ENCODE measurements at regions not wholly inside any gene's neighbourhood (a gene's known extent, or its start where the extent isn't known, plus 50 kb on each side); places are given as distances from the start of the nearest gene placed in this dataset.

GRCh38 chr6:25025919-25026301 is 90.2 kb upstream of the RIPOR2 start:
- Histone ChIP-seq H3K27me3 (ENCODE audit: control insufficient read depth, insufficient read depth, low read length) (no peaks in the 10 kb centered on the region), H3K9me3 (ENCODE audit: control insufficient read depth, low read depth, low read length) (no peaks in the 10 kb centered on the region), H3K4me3 (ENCODE audit: low read length) (no peak overlapping the region), H3K27ac (ENCODE audit: low read length) (no peak overlapping the region), H3K4me1 (ENCODE audit: control insufficient read depth, low read depth, low read length) (no peaks in the 10 kb centered on the region), H3K9ac (ENCODE audit: low read length) (peak overlapping the region; percentile 6), H3K36me3 (ENCODE audit: control insufficient read depth, low read depth, low read length) (no peaks in the 10 kb centered on the region)

GRCh38 chr6:25026723-25027122 is 91.0 kb upstream of the RIPOR2 start:
- Histone ChIP-seq H3K27ac (ENCODE audit: low read length) (no peak overlapping the region), H3K36me3 (ENCODE audit: control insufficient read depth, low read depth, low read length) (no peaks in the 10 kb centered on the region), H3K4me1 (ENCODE audit: control insufficient read depth, low read depth, low read length) (no peaks in the 10 kb centered on the region), H3K9me3 (ENCODE audit: control insufficient read depth, low read depth, low read length) (no peaks in the 10 kb centered on the region), H3K9ac (ENCODE audit: low read length) (no peak overlapping the region), H3K4me3 (ENCODE audit: low read length) (no peak overlapping the region), H3K27me3 (ENCODE audit: control insufficient read depth, insufficient read depth, low read length) (no peaks in the 10 kb centered on the region)

GRCh38 chr6:25027221-25027916 is 91.6 kb upstream of the RIPOR2 start:
- H3K4me1 ChIP-seq (ENCODE audit: control insufficient read depth, low read depth, low read length): no peaks in the 10 kb centered on the region
- no peak overlapping the region for H3K9ac ChIP-seq (ENCODE audit: low read length)
- no peak overlapping the region for H3K27ac ChIP-seq (ENCODE audit: low read length)
- no peaks in the 10 kb centered on the region for H3K36me3 ChIP-seq (ENCODE audit: control insufficient read depth, low read depth, low read length)
- no peaks in the 10 kb centered on the region for H3K9me3 ChIP-seq (ENCODE audit: control insufficient read depth, low read depth, low read length)
- H3K27me3 ChIP-seq (ENCODE audit: control insufficient read depth, insufficient read depth, low read length): no peaks in the 10 kb centered on the region
- no peak overlapping the region for H3K4me3 ChIP-seq (ENCODE audit: low read length)

GRCh38 chr6:25028328-25028727 is 92.6 kb upstream of the RIPOR2 start:
- H3K4me1 ChIP-seq (ENCODE audit: control insufficient read depth, low read depth, low read length): no peaks in the 10 kb centered on the region
- H3K27ac ChIP-seq (ENCODE audit: low read length): no peak overlapping the region

GRCh38 chr6:25032934-25033333 is 97.2 kb upstream of the RIPOR2 start:
- Histone ChIP-seq H3K27ac (ENCODE audit: low read length) (no peak overlapping the region), H3K4me1 (ENCODE audit: control insufficient read depth, low read depth, low read length) (no peaks in the 10 kb centered on the region), H3K4me3 (ENCODE audit: low read length) (no peak overlapping the region), H3K9me3 (ENCODE audit: control insufficient read depth, low read depth, low read length) (no peaks in the 10 kb centered on the region), H3K9ac (ENCODE audit: low read length) (no peak overlapping the region), H3K27me3 (ENCODE audit: control insufficient read depth, insufficient read depth, low read length) (no peaks in the 10 kb centered on the region), H3K36me3 (ENCODE audit: control insufficient read depth, low read depth, low read length) (no peaks in the 10 kb centered on the region)

More at GRCh38 chr6:25028328-25028727, 92.6 kb upstream of the RIPOR2 start:
- no peaks in the 10 kb centered on the region for H3K9me3 ChIP-seq (ENCODE audit: control insufficient read depth, low read depth, low read length)
- no peaks in the 10 kb centered on the region for H3K27me3 ChIP-seq (ENCODE audit: control insufficient read depth, insufficient read depth, low read length)
- no peak overlapping the region for H3K9ac ChIP-seq (ENCODE audit: low read length)
- H3K4me3 ChIP-seq (ENCODE audit: low read length): no peak overlapping the region
- H3K36me3 ChIP-seq (ENCODE audit: control insufficient read depth, low read depth, low read length): no peaks in the 10 kb centered on the region

GRCh38 chr6:25034431-25034921 is 98.7 kb upstream of the RIPOR2 start:
- H3K36me3 ChIP-seq (ENCODE audit: control insufficient read depth, low read depth, low read length): no peaks in the 10 kb centered on the region
- H3K9ac ChIP-seq (ENCODE audit: low read length): no peak overlapping the region
- H3K4me1 ChIP-seq (ENCODE audit: control insufficient read depth, low read depth, low read length): no peaks in the 10 kb centered on the region
- H3K9me3 ChIP-seq (ENCODE audit: control insufficient read depth, low read depth, low read length): no peaks in the 10 kb centered on the region
- H3K27me3 ChIP-seq (ENCODE audit: control insufficient read depth, insufficient read depth, low read length): no peaks in the 10 kb centered on the region
- no peak overlapping the region for H3K4me3 ChIP-seq (ENCODE audit: low read length)
- H3K27ac ChIP-seq (ENCODE audit: low read length): no peak overlapping the region

- H3K4me1 ChIP-seq (ENCODE audit: control insufficient read depth, low read depth, low read length): no peaks in the 10 kb centered on the region
- H3K4me3 ChIP-seq (ENCODE audit: low read length): no peak overlapping the region
- H3K27me3 ChIP-seq (ENCODE audit: control insufficient read depth, insufficient read depth, low read length): no peaks in the 10 kb centered on the region
- no peak overlapping the region for H3K9ac ChIP-seq (ENCODE audit: low read length)
- no peaks in the 10 kb centered on the region for H3K9me3 ChIP-seq (ENCODE audit: control insufficient read depth, low read depth, low read length)
- H3K27ac ChIP-seq (ENCODE audit: low read length): no peak overlapping the region
- no peaks in the 10 kb centered on the region for H3K36me3 ChIP-seq (ENCODE audit: control insufficient read depth, low read depth, low read length)
Measured at GRCh38 chr6:25035174-25035511, 99.4 kb upstream of the RIPOR2 start.

GRCh38 chr6:25035512-25036435 is 100.0 kb upstream of the RIPOR2 start:
- Histone ChIP-seq H3K27me3 (ENCODE audit: control insufficient read depth, insufficient read depth, low read length) (no peaks in the 10 kb centered on the region), H3K36me3 (ENCODE audit: control insufficient read depth, low read depth, low read length) (no peaks in the 10 kb centered on the region), H3K4me3 (ENCODE audit: low read length) (no peak overlapping the region), H3K4me1 (ENCODE audit: control insufficient read depth, low read depth, low read length) (no peaks in the 10 kb centered on the region), H3K9me3 (ENCODE audit: control insufficient read depth, low read depth, low read length) (no peaks in the 10 kb centered on the region), H3K9ac (ENCODE audit: low read length) (no peak overlapping the region), H3K27ac (ENCODE audit: low read length) (no peak overlapping the region)

- Histone ChIP-seq H3K27ac (ENCODE audit: low read length) (no peak overlapping the region), H3K27me3 (ENCODE audit: control insufficient read depth, insufficient read depth, low read length) (no peaks in the 10 kb centered on the region), H3K4me3 (ENCODE audit: low read length) (no peak overlapping the region), H3K36me3 (ENCODE audit: control insufficient read depth, low read depth, low read length) (no peaks in the 10 kb centered on the region), H3K9me3 (ENCODE audit: control insufficient read depth, low read depth, low read length) (no peaks in the 10 kb centered on the region), H3K9ac (ENCODE audit: low read length) (no peak overlapping the region), H3K4me1 (ENCODE audit: control insufficient read depth, low read depth, low read length) (no peaks in the 10 kb centered on the region)
Measured at GRCh38 chr6:25036461-25036860, 100.7 kb upstream of the RIPOR2 start.

GRCh38 chr6:25038300-25038699 is 102.5 kb upstream of the RIPOR2 start:
- no peaks in the 10 kb centered on the region for H3K4me1 ChIP-seq (ENCODE audit: control insufficient read depth, low read depth, low read length)
- no peak overlapping the region for H3K4me3 ChIP-seq (ENCODE audit: low read length)
- H3K27me3 ChIP-seq (ENCODE audit: control insufficient read depth, insufficient read depth, low read length): no peaks in the 10 kb centered on the region
- no peaks in the 10 kb centered on the region for H3K9me3 ChIP-seq (ENCODE audit: control insufficient read depth, low read depth, low read length)
- H3K36me3 ChIP-seq (ENCODE audit: control insufficient read depth, low read depth, low read length): no peaks in the 10 kb centered on the region
- no peak overlapping the region for H3K9ac ChIP-seq (ENCODE audit: low read length)
- H3K27ac ChIP-seq (ENCODE audit: low read length): no peak overlapping the region

- Histone ChIP-seq H3K4me1 (ENCODE audit: control insufficient read depth, low read depth, low read length) (no peaks in the 10 kb centered on the region), H3K9me3 (ENCODE audit: control insufficient read depth, low read depth, low read length) (no peaks in the 10 kb centered on the region), H3K36me3 (ENCODE audit: control insufficient read depth, low read depth, low read length) (no peaks in the 10 kb centered on the region), H3K9ac (ENCODE audit: low read length) (no peak overlapping the region), H3K27me3 (ENCODE audit: control insufficient read depth, insufficient read depth, low read length) (no peaks in the 10 kb centered on the region), H3K4me3 (ENCODE audit: low read length) (no peak overlapping the region), H3K27ac (ENCODE audit: low read length) (no peak overlapping the region)
Measured at GRCh38 chr6:25038999-25039398, 103.2 kb upstream of the RIPOR2 start.
